Breast epithelium (tissue), 3 donors: ENCODE measurements at regions not wholly inside any gene's neighbourhood (a gene's known extent, or its start where the extent isn't known, plus 50 kb on each side); places are given as distances from the start of the nearest gene placed in this dataset.

Source experiments
- POLR2A ChIP-seq: fragments of 450-650 bp; IDR thresholded peaks from one replicate; pipeline ENCODE4 v1.6.1; 2016; ENCODE audit warnings: antibody characterized with exemption, mild to moderate bottlenecking, moderate library complexity
- POLR2AphosphoS5 ChIP-seq, 3 donors: sonication (generic); formaldehyde crosslinking; IDR thresholded peaks; one replicate each; pipeline ENCODE4 v1.6.1; 2017; ENCODE audit warnings: antibody characterized with exemption in 3 of 3
- TF ChIP-seq, protein P1 (sequence below), 3 donors: fragments of 450-650 bp; IDR thresholded peaks; one replicate each; pipeline ENCODE4 v1.5.1; 2016 to 2017; ENCODE audit warnings: antibody characterized with exemption in 3 of 3, mild to moderate bottlenecking in 3 of 3, moderate library complexity in 3 of 3

GRCh38 chr4:143282211-143282707 is 54.4 kb upstream of the GAB1 start:
- TF ChIP-seq, protein P1, sequence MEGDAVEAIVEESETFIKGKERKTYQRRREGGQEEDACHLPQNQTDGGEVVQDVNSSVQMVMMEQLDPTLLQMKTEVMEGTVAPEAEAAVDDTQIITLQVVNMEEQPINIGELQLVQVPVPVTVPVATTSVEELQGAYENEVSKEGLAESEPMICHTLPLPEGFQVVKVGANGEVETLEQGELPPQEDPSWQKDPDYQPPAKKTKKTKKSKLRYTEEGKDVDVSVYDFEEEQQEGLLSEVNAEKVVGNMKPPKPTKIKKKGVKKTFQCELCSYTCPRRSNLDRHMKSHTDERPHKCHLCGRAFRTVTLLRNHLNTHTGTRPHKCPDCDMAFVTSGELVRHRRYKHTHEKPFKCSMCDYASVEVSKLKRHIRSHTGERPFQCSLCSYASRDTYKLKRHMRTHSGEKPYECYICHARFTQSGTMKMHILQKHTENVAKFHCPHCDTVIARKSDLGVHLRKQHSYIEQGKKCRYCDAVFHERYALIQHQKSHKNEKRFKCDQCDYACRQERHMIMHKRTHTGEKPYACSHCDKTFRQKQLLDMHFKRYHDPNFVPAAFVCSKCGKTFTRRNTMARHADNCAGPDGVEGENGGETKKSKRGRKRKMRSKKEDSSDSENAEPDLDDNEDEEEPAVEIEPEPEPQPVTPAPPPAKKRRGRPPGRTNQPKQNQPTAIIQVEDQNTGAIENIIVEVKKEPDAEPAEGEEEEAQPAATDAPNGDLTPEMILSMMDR (IDR thresholded peaks at IDR 0.05) = no peak
- TF ChIP-seq POLR2A (no peak), POLR2AphosphoS5 (IDR thresholded peaks at IDR 0.05) (no peak)
